ENCODE measurements at regions not wholly inside any gene's neighbourhood (a gene's known extent, or its start where the extent isn't known, plus 50 kb on each side); places are given as distances from the start of the nearest gene placed in this dataset.

- DNase-seq: no peak
These were observed 72.8 kb upstream of the NR5A2 start for GRCh38 chr1:199954699-199955098.

GRCh38 chr1:199955235-199955634 is 72.3 kb upstream of the NR5A2 start:
- DNase-seq: no peak

GRCh38 chr1:199956005-199956404 is 71.5 kb upstream of the NR5A2 start:
- no peak for DNase-seq

- DNase-seq: no peak
These were observed 68.3 kb upstream of the NR5A2 start for GRCh38 chr1:199959033-199959774.

GRCh38 chr1:199959775-199960110 is 67.8 kb upstream of the NR5A2 start:
- no peak for DNase-seq

GRCh38 chr1:199970125-199970524 is 57.4 kb upstream of the NR5A2 start:
- DNase-seq: no peak

GRCh38 chr1:199976496-199977144 is 50.9 kb upstream of the NR5A2 start:
- no peak for DNase-seq

Measured in activated effector memory CD4-positive, alpha-beta T cell treated with anti-CD3 and anti-CD28 coated beads, Interleukin-2, amount 50 U/mL, for 16 hours (primary cell).